ENCODE measurements at regions not wholly inside any gene's neighbourhood (a gene's known extent, or its start where the extent isn't known, plus 50 kb on each side); places are given as distances from the start of the nearest gene placed in this dataset.

- no peak overlapping the region for H3K14ac ChIP-seq (ENCODE audit: low read length)
These were observed 112.8 kb downstream of the IRX5 start for GRCh38 chr16:55043499-55043898.

GRCh38 chr16:55044201-55044975, 113.7 kb downstream of the IRX5 start:
- H4K91ac ChIP-seq (ENCODE audit: low read depth, low read length) = no peak overlapping the region
- H3K36me3 ChIP-seq (ENCODE audit: control insufficient read depth in 1 of 2, insufficient read depth in 2 of 2, low read length in 2 of 2) = no peaks in the 10 kb centered on the region
- H3K18ac ChIP-seq (ENCODE audit: low read length) = no peak overlapping the region
- no peak overlapping the region for H3K9ac ChIP-seq (ENCODE audit: low read length)
- H3K4me2 ChIP-seq (ENCODE audit: low read length) = no peak overlapping the region
- no peak overlapping the region for H4K8ac ChIP-seq (ENCODE audit: low read depth, low read length)
- H3K79me2 ChIP-seq (ENCODE audit: control insufficient read depth, insufficient read depth, low read length, poor library complexity) = no peaks in the 10 kb centered on the region
- H3K14ac ChIP-seq (ENCODE audit: low read length) = no peak overlapping the region
- no peak overlapping the region for H2BK12ac ChIP-seq (ENCODE audit: low read length)
- no peak overlapping the region for H3K27ac ChIP-seq (ENCODE audit: low read depth, low read length)
- no peaks in the 10 kb centered on the region for H3K79me1 ChIP-seq (ENCODE audit: low read length)
- H2AFZ ChIP-seq (ENCODE audit: insufficient read depth, low read length, poor library complexity) = no peak overlapping the region
- no peak for DNase-seq
- H3K27me3 ChIP-seq (ENCODE audit: insufficient read depth, low read length) = no peaks in the 10 kb centered on the region
- no peak overlapping the region for H3K4me3 ChIP-seq (ENCODE audit: low read depth, low read length)
- no peaks in the 10 kb centered on the region for H3K4me1 ChIP-seq (ENCODE audit: control insufficient read depth in 1 of 2, insufficient read depth in 2 of 2, low read length in 2 of 2)
- WGBS (ENCODE audit: extremely low coverage, insufficient coverage, insufficient read length) = no CpG with 5 or more reads among the region's 11 CpGs
- H2AK5ac ChIP-seq (ENCODE audit: low read length) = no peak overlapping the region
- H3K4ac ChIP-seq (ENCODE audit: low read depth, low read length) = no peak overlapping the region
- no peak overlapping the region for H4K12ac ChIP-seq (ENCODE audit: low read depth, low read length)
- no peak overlapping the region for H2BK5ac ChIP-seq (ENCODE audit: low read depth, low read length, poor library complexity)
- H2BK120ac ChIP-seq (ENCODE audit: insufficient read depth, low read length, poor library complexity) = no peak overlapping the region
- peaks cover 3% of the 10 kb centered on the region for H3K9me3 ChIP-seq (ENCODE audit: insufficient read depth, low read depth, low read length)
- no peak overlapping the region for H3K23ac ChIP-seq (ENCODE audit: low read length)

More at GRCh38 chr16:55043499-55043898, 112.8 kb downstream of the IRX5 start:
- H3K27ac ChIP-seq (ENCODE audit: low read depth, low read length) = no peak overlapping the region
- H3K9me3 ChIP-seq (ENCODE audit: insufficient read depth, low read depth, low read length) = peaks cover 3% of the 10 kb centered on the region
- H2BK12ac ChIP-seq (ENCODE audit: low read length) = no peak overlapping the region
- H2AFZ ChIP-seq (ENCODE audit: insufficient read depth, low read length, poor library complexity) = no peak overlapping the region
- no peaks in the 10 kb centered on the region for H3K36me3 ChIP-seq (ENCODE audit: control insufficient read depth in 1 of 2, insufficient read depth in 2 of 2, low read length in 2 of 2)
- H3K79me2 ChIP-seq (ENCODE audit: control insufficient read depth, insufficient read depth, low read length, poor library complexity) = no peaks in the 10 kb centered on the region
- no peak overlapping the region for H2BK5ac ChIP-seq (ENCODE audit: low read depth, low read length, poor library complexity)
- no peak overlapping the region for H4K12ac ChIP-seq (ENCODE audit: low read depth, low read length)
- no peaks in the 10 kb centered on the region for H3K27me3 ChIP-seq (ENCODE audit: insufficient read depth, low read length)
- no peak for DNase-seq
- no peaks in the 10 kb centered on the region for H3K79me1 ChIP-seq (ENCODE audit: low read length)
- no CpG with 5 or more reads among the region's 3 CpGs for WGBS (ENCODE audit: extremely low coverage, insufficient coverage, insufficient read length)
- H3K18ac ChIP-seq (ENCODE audit: low read length) = no peak overlapping the region
- H2BK120ac ChIP-seq (ENCODE audit: insufficient read depth, low read length, poor library complexity) = no peak overlapping the region
- no peak overlapping the region for H4K8ac ChIP-seq (ENCODE audit: low read depth, low read length)
- no peak overlapping the region for H3K4me2 ChIP-seq (ENCODE audit: low read length)
- no peak overlapping the region for H3K9ac ChIP-seq (ENCODE audit: low read length)
- no peak overlapping the region for H3K4me3 ChIP-seq (ENCODE audit: low read depth, low read length)
- H4K91ac ChIP-seq (ENCODE audit: low read depth, low read length) = no peak overlapping the region
- no peak overlapping the region for H3K23ac ChIP-seq (ENCODE audit: low read length)
- H3K4ac ChIP-seq (ENCODE audit: low read depth, low read length) = no peak overlapping the region
- H3K4me1 ChIP-seq (ENCODE audit: control insufficient read depth in 1 of 2, insufficient read depth in 2 of 2, low read length in 2 of 2) = no peaks in the 10 kb centered on the region
- no peak overlapping the region for H2AK5ac ChIP-seq (ENCODE audit: low read length)

DNA sequence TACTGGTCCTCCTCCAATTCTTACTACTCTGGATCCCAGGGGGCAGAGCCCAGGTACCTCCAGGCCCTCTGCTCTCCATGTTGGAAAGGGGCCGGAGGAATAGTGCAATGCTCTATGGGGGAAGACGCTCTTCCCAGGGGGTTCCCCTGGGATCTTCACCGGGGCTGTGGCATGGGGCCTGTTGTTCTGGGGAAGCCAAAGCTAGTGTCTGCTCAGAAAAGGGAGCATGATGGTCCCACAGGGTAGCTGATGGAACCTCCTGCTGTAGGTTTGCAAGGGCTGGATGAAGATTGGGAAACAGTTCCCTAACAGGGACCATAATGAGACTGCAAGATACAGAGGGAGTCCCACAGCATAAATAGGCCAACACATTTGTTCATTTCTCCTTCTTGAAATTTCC, 114.7 kb downstream of the IRX5 start:
- no peak overlapping the region for H2AFZ ChIP-seq (ENCODE audit: insufficient read depth, low read length, poor library complexity)
- H3K79me1 ChIP-seq (ENCODE audit: low read length) = no peaks in the 10 kb centered on the region
- peaks cover 3% of the 10 kb centered on the region for H3K9me3 ChIP-seq (ENCODE audit: insufficient read depth, low read depth, low read length)
- H3K9ac ChIP-seq (ENCODE audit: low read length) = no peak overlapping the region
- H3K27me3 ChIP-seq (ENCODE audit: insufficient read depth, low read length) = no peaks in the 10 kb centered on the region
- H4K12ac ChIP-seq (ENCODE audit: low read depth, low read length) = no peak overlapping the region
- no peak overlapping the region for H2BK5ac ChIP-seq (ENCODE audit: low read depth, low read length, poor library complexity)
- H3K79me2 ChIP-seq (ENCODE audit: control insufficient read depth, insufficient read depth, low read length, poor library complexity) = no peaks in the 10 kb centered on the region
- H3K18ac ChIP-seq (ENCODE audit: low read length) = no peak overlapping the region
- H2BK12ac ChIP-seq (ENCODE audit: low read length) = no peak overlapping the region
- no peaks in the 10 kb centered on the region for H3K36me3 ChIP-seq (ENCODE audit: control insufficient read depth in 1 of 2, insufficient read depth in 2 of 2, low read length in 2 of 2)
- H2AK5ac ChIP-seq (ENCODE audit: low read length) = no peak overlapping the region
- no peak overlapping the region for H2BK120ac ChIP-seq (ENCODE audit: insufficient read depth, low read length, poor library complexity)
- DNase-seq = no peak
- no peak overlapping the region for H4K8ac ChIP-seq (ENCODE audit: low read depth, low read length)
- H3K4me1 ChIP-seq (ENCODE audit: control insufficient read depth in 1 of 2, insufficient read depth in 2 of 2, low read length in 2 of 2) = no peaks in the 10 kb centered on the region
- no peak overlapping the region for H3K14ac ChIP-seq (ENCODE audit: low read length)
- no CpG with 5 or more reads among the region's 3 CpGs for WGBS (ENCODE audit: extremely low coverage, insufficient coverage, insufficient read length)
- H3K4me3 ChIP-seq (ENCODE audit: low read depth, low read length) = no peak overlapping the region
- no peak overlapping the region for H3K27ac ChIP-seq (ENCODE audit: low read depth, low read length)
- no peak overlapping the region for H3K4ac ChIP-seq (ENCODE audit: low read depth, low read length)
- no peak overlapping the region for H4K91ac ChIP-seq (ENCODE audit: low read depth, low read length)
- no peak overlapping the region for H3K23ac ChIP-seq (ENCODE audit: low read length)
- H3K4me2 ChIP-seq (ENCODE audit: low read length) = no peak overlapping the region

DNA sequence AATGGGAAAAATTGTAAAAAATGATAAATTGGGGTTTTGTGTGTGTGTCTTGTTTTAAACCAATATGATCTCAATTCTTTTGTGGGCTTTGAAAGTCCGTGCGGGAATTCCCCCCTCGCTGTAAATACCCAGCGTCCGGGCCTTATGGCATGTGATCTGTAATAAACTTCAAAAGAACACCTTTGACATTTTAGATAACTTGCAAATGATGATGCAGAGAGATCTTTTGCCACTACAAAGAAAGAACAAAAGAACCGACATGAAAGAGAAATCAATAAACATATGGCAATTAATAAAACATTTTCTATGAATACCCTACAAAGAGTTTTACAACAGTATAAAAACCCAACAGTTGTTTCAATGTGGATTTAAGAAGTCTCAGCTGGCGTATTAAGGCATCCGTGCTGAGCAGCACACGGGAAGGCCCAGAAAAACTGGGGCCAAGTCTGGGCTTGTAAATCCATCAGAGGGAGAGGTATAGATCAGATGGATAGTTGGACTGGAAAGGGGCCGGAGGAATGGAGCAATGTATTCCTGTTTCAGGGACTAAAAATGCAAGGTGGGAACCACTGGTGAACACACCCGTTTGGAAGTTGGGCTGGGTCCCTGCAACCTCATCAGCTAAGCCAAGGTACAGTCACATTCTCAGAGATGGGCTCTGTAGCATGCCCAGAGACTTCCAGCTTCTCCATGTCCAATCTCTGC, 115.2 kb downstream of the IRX5 start:
- H4K91ac ChIP-seq (ENCODE audit: low read depth, low read length) = no peak overlapping the region
- H3K23ac ChIP-seq (ENCODE audit: low read length) = no peak overlapping the region
- no peak overlapping the region for H4K8ac ChIP-seq (ENCODE audit: low read depth, low read length)
- no peaks in the 10 kb centered on the region for H3K79me1 ChIP-seq (ENCODE audit: low read length)
- H3K4me2 ChIP-seq (ENCODE audit: low read length) = no peak overlapping the region
- no peak overlapping the region for H2AK5ac ChIP-seq (ENCODE audit: low read length)
- H3K9me3 ChIP-seq (ENCODE audit: insufficient read depth, low read depth, low read length) = peaks cover 3% of the 10 kb centered on the region
- H3K27ac ChIP-seq (ENCODE audit: low read depth, low read length) = no peak overlapping the region
- WGBS (ENCODE audit: extremely low coverage, insufficient coverage, insufficient read length) = no CpG with 5 or more reads among the region's 11 CpGs
- no peaks in the 10 kb centered on the region for H3K36me3 ChIP-seq (ENCODE audit: control insufficient read depth in 1 of 2, insufficient read depth in 2 of 2, low read length in 2 of 2)
- no peaks in the 10 kb centered on the region for H3K27me3 ChIP-seq (ENCODE audit: insufficient read depth, low read length)
- H2BK120ac ChIP-seq (ENCODE audit: insufficient read depth, low read length, poor library complexity) = no peak overlapping the region
- H2AFZ ChIP-seq (ENCODE audit: insufficient read depth, low read length, poor library complexity) = no peak overlapping the region
- no peak overlapping the region for H3K18ac ChIP-seq (ENCODE audit: low read length)
- no peak overlapping the region for H4K12ac ChIP-seq (ENCODE audit: low read depth, low read length)
- no peak overlapping the region for H3K4ac ChIP-seq (ENCODE audit: low read depth, low read length)
- no peaks in the 10 kb centered on the region for H3K4me1 ChIP-seq (ENCODE audit: control insufficient read depth in 1 of 2, insufficient read depth in 2 of 2, low read length in 2 of 2)
- H2BK5ac ChIP-seq (ENCODE audit: low read depth, low read length, poor library complexity) = no peak overlapping the region
- no peaks in the 10 kb centered on the region for H3K79me2 ChIP-seq (ENCODE audit: control insufficient read depth, insufficient read depth, low read length, poor library complexity)
- H2BK12ac ChIP-seq (ENCODE audit: low read length) = no peak overlapping the region
- no peak overlapping the region for H3K4me3 ChIP-seq (ENCODE audit: low read depth, low read length)
- no peak overlapping the region for H3K14ac ChIP-seq (ENCODE audit: low read length)
- DNase-seq = no peak
- no peak overlapping the region for H3K9ac ChIP-seq (ENCODE audit: low read length)
